GM12878 (cell line): ENCODE measurements at regions not wholly inside any gene's neighbourhood (a gene's known extent, or its start where the extent isn't known, plus 50 kb on each side); places are given as distances from the start of the nearest gene placed in this dataset.

Experiments used
- ATAC-seq: fragments of 200-7000 bp; cut with Tn5 transposase; 3 replicates; pipeline ENCODE4 v1.9.1; 2020; ENCODE audit warnings: mild to moderate bottlenecking, moderate library complexity
- BruUV-seq: library from RNA; stranded (reverse); fragments of 400-500 nt; replicated peaks from 2 replicates; lab custom pipeline; 2021; lab: Mats Ljungman, UMichigan
- CTCF ChIA-PET: fragments of 300-600 bp; sonication (Branson Sonifier 250); formaldehyde crosslinking; extraction: SDS; loops from one replicate; lab custom pipeline; 2021; ENCODE audit warnings: inconsistent platforms; lab: Yijun Ruan, JAX
- POLR2A ChIA-PET: fragments of 350-600 bp; formaldehyde crosslinking; extraction: SDS; loops from one replicate; lab custom pipeline; 2021; ENCODE audit warnings: inconsistent platforms; lab: Charles Lee
- RAD21 ChIA-PET: fragments of 300-600 bp; sonication (Branson Sonifier 250); formaldehyde crosslinking; loops from one replicate; lab custom pipeline; 2023; ENCODE audit warnings: antibody characterized with exemption; ENCODE audit not compliant: unreplicated experiment; lab: Charles Lee
- SMC1A ChIA-PET: fragments of 300-600 bp; sonication (Branson Sonifier 250); formaldehyde crosslinking; loops from one replicate; lab custom pipeline; 2023; ENCODE audit not compliant: unreplicated experiment, uncharacterized antibody; lab: Charles Lee
- DNase-seq: peaks from one replicate; pipeline ENCODE4 v3.0.0-alpha.2; 2011; ENCODE audit warnings: low read depth, low spot score
- FAIRE-seq: peaks from 3 replicates; lab custom pipeline; 2011; peaks lifted over from hg19 to GRCh38; lab: Jason Lieb, UNC
- H2AFZ ChIP-seq: 2 replicates; pipeline ENCODE4 v1.6.0; 2011; ENCODE audit warnings: low read depth, low read length, control low read depth; ENCODE audit not compliant: control insufficient read depth
- H3K27ac ChIP-seq: 2 replicates; pipeline ENCODE4 v1.5.1; 2011; ENCODE audit warnings: control low read depth; ENCODE audit not compliant: control insufficient read depth, insufficient read depth
- H3K27me3 ChIP-seq, 2 experiments: replicated peaks in 1 of 2; 2 replicates each; pipeline versions ENCODE4 v1.6.0 to v1.6.1; 2011; ENCODE audit warnings: low read length in 1 of 2; ENCODE audit not compliant: control insufficient read depth in 2 of 2, insufficient read depth in 2 of 2
- H3K36me3 ChIP-seq, 2 experiments: 2 replicates each; pipeline ENCODE4 v1.5.1; 2011; ENCODE audit warnings: low read length in 1 of 2; ENCODE audit not compliant: control insufficient read depth in 2 of 2, insufficient read depth in 2 of 2
- H3K4me1 ChIP-seq: 2 replicates; pipeline ENCODE4 v1.6.1; 2011; ENCODE audit warnings: mild to moderate bottlenecking, low read length, moderate library complexity, mixed read lengths; ENCODE audit not compliant: control insufficient read depth, insufficient read depth
- H3K4me2 ChIP-seq: 2 replicates; pipeline ENCODE4 v1.6.0; 2011; ENCODE audit warnings: control low read depth; ENCODE audit not compliant: control insufficient read depth, insufficient read depth
- H3K4me3 ChIP-seq: fragments of 200-600 bp; sonication (generic); 2 replicates; pipeline ENCODE4 v1.5.1; 2016
- H3K79me2 ChIP-seq: 2 replicates; pipeline ENCODE4 v1.6.0; 2011; ENCODE audit warnings: low read length; ENCODE audit not compliant: control insufficient read depth, insufficient read depth
- H3K9ac ChIP-seq: 2 replicates; pipeline ENCODE4 v1.8.0; 2011; ENCODE audit warnings: low read length, control low read depth, mixed read lengths; ENCODE audit not compliant: control insufficient read depth, insufficient read depth
- H3K9me3 ChIP-seq: replicated peaks from 3 replicates; pipeline ENCODE4 v1.5.1; 2011; ENCODE audit warnings: mild to moderate bottlenecking, low read length; ENCODE audit not compliant: control insufficient read depth, insufficient read depth
- H4K20me1 ChIP-seq: 2 replicates; pipeline ENCODE4 v1.6.0; 2011; ENCODE audit not compliant: control insufficient read depth, insufficient read depth
- ATF3 ChIP-seq: IDR thresholded peaks from 2 replicates; pipeline ENCODE4 v1.6.1; 2011; ENCODE audit warnings: low read depth, mild to moderate bottlenecking, low read length, moderate library complexity, borderline replicate concordance; ENCODE audit errors: extremely low read depth
- BMI1 ChIP-seq: fragments of 450-650 bp; IDR thresholded peaks from 2 replicates; pipeline ENCODE4 v1.6.1; 2016; ENCODE audit warnings: mild to moderate bottlenecking, moderate library complexity, borderline replicate concordance
- DPF2 ChIP-seq: fragments of 450-650 bp; IDR thresholded peaks from 2 replicates; pipeline ENCODE4 v1.6.1; 2017; ENCODE audit warnings: mild to moderate bottlenecking
- FOXK2 ChIP-seq: fragments of 450-650 bp; IDR thresholded peaks from 2 replicates; pipeline ENCODE4 v1.6.1; 2017; ENCODE audit warnings: mild to moderate bottlenecking, moderate library complexity
- FOXM1 ChIP-seq: IDR thresholded peaks from 2 replicates; pipeline ENCODE4 v1.6.1; 2012; ENCODE audit warnings: low read depth, mild to moderate bottlenecking, inconsistent platforms, low read length, moderate library complexity
- IRF3 ChIP-seq: fragments of 450-650 bp; IDR thresholded peaks from 2 replicates; pipeline ENCODE4 v1.6.1; 2014; ENCODE audit warnings: mild to moderate bottlenecking
- KLF5 ChIP-seq: fragments of 450-650 bp; IDR thresholded peaks from 2 replicates; pipeline ENCODE4 v1.6.1; 2014; ENCODE audit warnings: mild to moderate bottlenecking; ENCODE audit not compliant: partially characterized antibody
- MEF2B ChIP-seq: fragments of 450-650 bp; IDR thresholded peaks from 2 replicates; pipeline ENCODE4 v1.6.1; 2018; ENCODE audit warnings: mild to moderate bottlenecking, moderate library complexity; ENCODE audit not compliant: partially characterized antibody, poor library complexity, severe bottlenecking
- NBN ChIP-seq: fragments of 450-650 bp; IDR thresholded peaks from 2 replicates; pipeline ENCODE4 v1.6.1; 2016
- NFYB ChIP-seq: IDR thresholded peaks from 2 replicates; pipeline ENCODE4 v1.6.1; 2011; ENCODE audit warnings: low read depth, mild to moderate bottlenecking, low read length, improper control_type of control experiment, moderate library complexity; ENCODE audit not compliant: insufficient read depth
- NKRF ChIP-seq: fragments of 450-650 bp; conservative IDR thresholded peaks from 2 replicates; pipeline ENCODE4 v1.6.1; 2017; ENCODE audit warnings: mild to moderate bottlenecking, moderate library complexity
- PAX5 ChIP-seq: IDR thresholded peaks from 2 replicates; pipeline ENCODE4 v1.6.1; 2011; ENCODE audit warnings: low read depth, low read length, borderline replicate concordance
- ZBTB33 ChIP-seq: fragments of 450-650 bp; IDR thresholded peaks from 2 replicates; pipeline ENCODE4 v1.6.1; 2017; ENCODE audit warnings: mild to moderate bottlenecking
- WGBS: methylation state at CpG from one replicate; pipeline ENCODE4 v1.1.6; 2016; ENCODE audit warnings: low lambda C conversion rate; ENCODE audit not compliant: insufficient replicate concordance, insufficient coverage; ENCODE audit errors: missing lambda C conversion rate; 5-methylcytosine and 5-hydroxymethylcytosine counted together
- in situ Hi-C: fragments of 300-500 bp; cut with MboI; formaldehyde crosslinking; loops from 9 replicates; pipeline ENCODE4 v1.14.3; 2018; ENCODE audit warnings: mixed read lengths
- intact Hi-C: fragments of 100-400 bp; cut with micrococcal nuclease; formaldehyde crosslinking; loops from one replicate; pipeline ENCODE4 v1.14.2; 2022; ENCODE audit not compliant: unreplicated experiment

- in situ Hi-C loops (no loop called here), intact Hi-C loops (no loop called here)
- ChIA-PET POLR2A (interaction anchor here (0.6 kb wide), 1 partner anchor 206 kb away, joined by 3 read pairs; no protein-coding TSS in a partner anchor), CTCF (interaction anchor here (0.5 to 10.1 kb wide), 2 partner anchors 17 to 218 kb away, joined by 4 to 122 read pairs; partner anchors contain the start of gene TNFRSF21), SMC1A (interaction anchor here (0.5 kb wide), 1 partner anchor 17 kb away, joined by 3 read pairs; no protein-coding TSS in a partner anchor), RAD21 (no interaction called here)
- Histone ChIP-seq H3K9me3 (no peaks in the 10 kb centered on the region), H3K9ac (no peak overlapping the region), H3K4me3 (no peak overlapping the region), H3K36me3 (no peaks in the 10 kb centered on the region), H3K4me1 (no peaks in the 10 kb centered on the region), H3K79me2 (no peaks in the 10 kb centered on the region), H2AFZ (no peak overlapping the region), H4K20me1 (no peaks in the 10 kb centered on the region), H3K27me3 (no peaks in the 10 kb centered on the region), H3K27ac (no peak overlapping the region), H3K4me2 (no peak overlapping the region)
- no peak for ATAC-seq
- no peak for TF ChIP-seq FOXK2
- TF ChIP-seq KLF5: no peak
- no peak for TF ChIP-seq MEF2B
- no peak for TF ChIP-seq ATF3
- TF ChIP-seq BMI1: no peak
- no peak for TF ChIP-seq IRF3
- TF ChIP-seq FOXM1: no peak
- TF ChIP-seq PAX5: no peak
- TF ChIP-seq ZBTB33: no peak
- TF ChIP-seq NKRF: no peak
- no peak for TF ChIP-seq NBN
- TF ChIP-seq NFYB: no peak
- no peak for TF ChIP-seq DPF2
- BruUV-seq: no TSS peak
- no peak for DNase-seq
- FAIRE-seq: no peak
- 50% methylated on average over 4 of the region's 4 CpGs for WGBS
Measured at GRCh38 chr6:47091886-47092668, 49.9 kb upstream of the ADGRF1 start.
